K562 (cell line): ENCODE measurements at regions not wholly inside any gene's neighbourhood (a gene's known extent, or its start where the extent isn't known, plus 50 kb on each side); places are given as distances from the start of the nearest gene placed in this dataset.

Source experiments
- ATAC-seq: fragments of 200-7000 bp; cut with Tn5 transposase; 3 replicates; pipeline ENCODE4 v1.9.1; 2020; ENCODE audit warnings: moderate library complexity
- BruUV-seq: library from RNA; stranded (reverse); fragments of 400-500 nt; replicated peaks from 2 replicates; lab custom pipeline; 2021; lab: Mats Ljungman, UMichigan
- CTCF ChIA-PET: fragments of 300-600 bp; formaldehyde crosslinking; extraction: SDS; loops from one replicate; lab custom pipeline; 2021; ENCODE audit warnings: low intra/inter-chr PET ratio; lab: Yijun Ruan, JAX
- POLR2A ChIA-PET: fragments of 300-600, 350-650 bp; sonication (Branson Sonifier 250); formaldehyde crosslinking; extraction: SDS; loops from one replicate; lab custom pipeline; 2021; ENCODE audit warnings: antibody characterized with exemption, inconsistent platforms; lab: Yijun Ruan, JAX
- DNase-seq, 4 experiments: peaks; one replicate each; pipeline versions ENCODE4 v3.0.0 to v3.0.0-alpha.2; 2011 to 2018; ENCODE audit warnings: low spot score in 3 of 4, mixed read lengths in 3 of 4; ENCODE audit errors: extremely low read depth in 1 of 4
- FAIRE-seq: peaks from 2 replicates; lab custom pipeline; 2011; peaks lifted over from hg19 to GRCh38; lab: Jason Lieb, UNC
- H2AFZ ChIP-seq: 2 replicates; pipeline ENCODE4 v1.6.0; 2011; ENCODE audit warnings: low read depth, low read length, control low read depth, inconsistent platforms
- H3K27ac ChIP-seq: fragments of 200-600 bp; 3 replicates; pipeline ENCODE4 v1.8.0; 2011; ENCODE audit warnings: low read depth, mild to moderate bottlenecking, control low read depth, inconsistent platforms, low read length, moderate library complexity, mixed read lengths; ENCODE audit errors: extremely low read depth
- H3K27me3 ChIP-seq, 2 experiments: fragments of 300-600 bp in 1 of 2; 2 replicates in 1 of 2; 3 replicates in 1 of 2; pipeline versions ENCODE4 v1.6.0 to v1.8.0; 2011; ENCODE audit warnings: inconsistent platforms in 2 of 2, low read length in 2 of 2, mild to moderate bottlenecking in 1 of 2, mixed read lengths in 1 of 2, moderate library complexity in 1 of 2; ENCODE audit not compliant: control insufficient read depth in 2 of 2, insufficient read depth in 2 of 2
- H3K36me3 ChIP-seq: fragments of 300-600 bp; 3 replicates; pipeline ENCODE4 v1.8.0; 2011; ENCODE audit warnings: mild to moderate bottlenecking, low read length, inconsistent platforms; ENCODE audit not compliant: control insufficient read depth, insufficient read depth
- H3K4me1 ChIP-seq, 2 experiments: fragments of 200-600 bp in 1 of 2; replicated peaks in 1 of 2; 2 replicates in 1 of 2; 3 replicates in 1 of 2; pipeline versions ENCODE4 v1.5.1 to v1.8.0; 2011; ENCODE audit warnings: inconsistent platforms in 2 of 2, low read length in 2 of 2, mild to moderate bottlenecking in 1 of 2, mixed read lengths in 1 of 2, moderate library complexity in 1 of 2; ENCODE audit not compliant: control insufficient read depth in 2 of 2, insufficient read depth in 2 of 2
- H3K4me2 ChIP-seq: 2 replicates; pipeline ENCODE4 v1.6.1; 2011; ENCODE audit warnings: low read length, control low read depth, inconsistent platforms, mixed read lengths; ENCODE audit not compliant: insufficient read depth
- H3K4me3 ChIP-seq: fragments of 200-600 bp; sonication (generic), shearing (Covaris generic); 2 replicates; pipeline ENCODE4 v1.5.1; 2016; ENCODE audit warnings: control low read depth, inconsistent platforms
- H3K79me2 ChIP-seq: fragments of 200-600 bp; 3 replicates; pipeline ENCODE4 v1.8.0; 2011; ENCODE audit warnings: low read length, inconsistent platforms; ENCODE audit not compliant: control insufficient read depth, insufficient read depth
- H3K9ac ChIP-seq, 2 experiments: 2 replicates each; pipeline versions ENCODE4 v1.6.0 to v1.6.1; 2011; ENCODE audit warnings: low read depth in 2 of 2, low read length in 2 of 2, control low read depth in 1 of 2, inconsistent platforms in 1 of 2, mild to moderate bottlenecking in 1 of 2, mixed read lengths in 1 of 2; ENCODE audit not compliant: insufficient read depth in 1 of 2
- H3K9me1 ChIP-seq: one replicate; pipeline ENCODE4 v1.6.0; 2011; ENCODE audit warnings: inconsistent platforms, mild to moderate bottlenecking, low read length, moderate library complexity; ENCODE audit not compliant: control insufficient read depth, insufficient read depth
- H3K9me3 ChIP-seq: replicated peaks from 2 replicates; pipeline ENCODE4 v1.5.1; 2011; ENCODE audit warnings: low read depth, low read length, inconsistent platforms; ENCODE audit not compliant: control insufficient read depth, insufficient read depth
- H4K20me1 ChIP-seq: replicated peaks from 2 replicates; pipeline ENCODE4 v1.6.1; 2011; ENCODE audit warnings: low read length, inconsistent platforms, mixed read lengths; ENCODE audit not compliant: control insufficient read depth, insufficient read depth
- BRD4 ChIP-seq: fragments of 200-600 bp; sonication (generic); IDR thresholded peaks from 2 replicates; pipeline ENCODE4 v1.6.1; 2017; ENCODE audit warnings: inconsistent platforms
- HDAC1 ChIP-seq, 2 experiments: fragments of 450-650 bp; IDR thresholded peaks; 2 replicates each; pipeline ENCODE4 v1.6.1; 2016 to 2017; ENCODE audit warnings: inconsistent platforms in 1 of 2, mild to moderate bottlenecking in 1 of 2, moderate library complexity in 1 of 2
- TBL1XR1 ChIP-seq, 2 experiments: IDR thresholded peaks; 2 replicates each; pipeline ENCODE4 v1.6.1; 2012; ENCODE audit warnings: improper control_type of control experiment in 2 of 2, low read length in 2 of 2, mild to moderate bottlenecking in 1 of 2
- ZNF644 ChIP-seq: fragments of 200-800 bp; sonication (Bioruptor generic); IDR thresholded peaks from 2 replicates; pipeline ENCODE4 v1.6.1; 2016; ENCODE audit warnings: low read depth, missing genetic modification characterization, missing compliant biosample characterization
- whole genome bisulfite sequencing: fragments of 100-300 bp; shearing (Covaris generic); methylation state at CpG from one replicate; pipeline ENCODE4 v1.1.6; 2016; ENCODE audit warnings: low coverage, mixed read lengths; ENCODE audit not compliant: insufficient coverage; ENCODE audit errors: missing lambda C conversion rate; 5-methylcytosine and 5-hydroxymethylcytosine counted together
- in situ Hi-C: fragments of 300-500 bp; cut with MboI; formaldehyde crosslinking; loops from 4 replicates; pipeline ENCODE4 v1.15.0; 2018; ENCODE audit warnings: inconsistent platforms, mixed read lengths
- intact Hi-C: fragments of 100-400 bp; cut with micrococcal nuclease; formaldehyde crosslinking; loops from 2 replicates; pipeline ENCODE4 v1.14.2; 2022
- TF ChIP-seq, protein P1 (sequence below): fragments of 250-450 bp; sonication (Bioruptor Pico); IDR thresholded peaks from 2 replicates; pipeline ENCODE4 v1.8.0; 2021; ENCODE audit warnings: moderate library complexity, mild to moderate bottlenecking, inconsistent platforms
- TF ChIP-seq, protein P2 (sequence below): fragments of 450-650 bp; formaldehyde crosslinking; IDR thresholded peaks from 2 replicates; pipeline ENCODE4 v1.4.0; 2020; ENCODE audit warnings: mild to moderate bottlenecking

DNA sequence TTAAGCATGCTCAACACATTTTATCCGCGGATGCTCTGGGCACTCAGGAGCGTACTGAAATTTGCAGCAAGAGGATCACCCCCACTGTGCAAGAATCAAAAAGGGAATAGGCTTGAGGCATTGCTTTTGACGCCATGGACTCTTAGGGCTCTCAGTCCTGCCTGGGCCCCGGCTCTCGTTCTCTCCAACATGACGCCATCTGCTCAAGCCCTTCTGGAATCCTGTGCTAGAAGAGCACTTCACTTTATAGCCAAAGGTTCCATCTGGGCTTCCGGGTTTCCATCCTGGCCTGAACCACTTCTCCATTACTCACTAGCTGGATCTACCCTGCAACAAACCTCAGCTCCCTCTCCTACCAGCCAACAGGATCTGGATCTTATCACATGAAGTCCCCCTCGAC lies 105.3 kb downstream of the FOXF2 start:
- no peak overlapping the region for H2AFZ ChIP-seq
- ATAC-seq: no peak
- H3K27me3 ChIP-seq: peaks cover 0 to 36% of the 10 kb centered on the region in 2 experiments; a peak in 2 of 5 replicates
- H3K4me1 ChIP-seq: peaks cover 0 to 3% of the 10 kb centered on the region in 2 experiments; a peak in 1 of 5 replicates
- 1% methylated on average over 9 of the region's 9 CpGs for WGBS
- no peaks in the 10 kb centered on the region for H3K36me3 ChIP-seq
- H3K9ac ChIP-seq: no peak overlapping the region
- H3K79me2 ChIP-seq: no peaks in the 10 kb centered on the region
- POLR2A ChIA-PET: interaction anchor here (1.3 kb wide), 1 partner anchor 14 kb away, joined by 5 read pairs; no protein-coding TSS in a partner anchor
- in situ Hi-C loops: no loop called here
- intact Hi-C loops: no loop called here
- BruUV-seq: no TSS peak
- H3K9me3 ChIP-seq: no peaks in the 10 kb centered on the region
- TF ChIP-seq TBL1XR1 (IDR thresholded peaks at IDR 0.05; ENCODE audit: low read length in 2 of 2) (no peak), ZNF644 (tag) (no peak), BRD4 (no peak), HDAC1 (IDR thresholded peaks at IDR 0.05) (no peak)
- TF ChIP-seq, protein P1, sequence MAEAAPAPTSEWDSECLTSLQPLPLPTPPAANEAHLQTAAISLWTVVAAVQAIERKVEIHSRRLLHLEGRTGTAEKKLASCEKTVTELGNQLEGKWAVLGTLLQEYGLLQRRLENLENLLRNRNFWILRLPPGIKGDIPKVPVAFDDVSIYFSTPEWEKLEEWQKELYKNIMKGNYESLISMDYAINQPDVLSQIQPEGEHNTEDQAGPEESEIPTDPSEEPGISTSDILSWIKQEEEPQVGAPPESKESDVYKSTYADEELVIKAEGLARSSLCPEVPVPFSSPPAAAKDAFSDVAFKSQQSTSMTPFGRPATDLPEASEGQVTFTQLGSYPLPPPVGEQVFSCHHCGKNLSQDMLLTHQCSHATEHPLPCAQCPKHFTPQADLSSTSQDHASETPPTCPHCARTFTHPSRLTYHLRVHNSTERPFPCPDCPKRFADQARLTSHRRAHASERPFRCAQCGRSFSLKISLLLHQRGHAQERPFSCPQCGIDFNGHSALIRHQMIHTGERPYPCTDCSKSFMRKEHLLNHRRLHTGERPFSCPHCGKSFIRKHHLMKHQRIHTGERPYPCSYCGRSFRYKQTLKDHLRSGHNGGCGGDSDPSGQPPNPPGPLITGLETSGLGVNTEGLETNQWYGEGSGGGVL (CRISPR knock-in tag): no peak
- TF ChIP-seq, protein P2, sequence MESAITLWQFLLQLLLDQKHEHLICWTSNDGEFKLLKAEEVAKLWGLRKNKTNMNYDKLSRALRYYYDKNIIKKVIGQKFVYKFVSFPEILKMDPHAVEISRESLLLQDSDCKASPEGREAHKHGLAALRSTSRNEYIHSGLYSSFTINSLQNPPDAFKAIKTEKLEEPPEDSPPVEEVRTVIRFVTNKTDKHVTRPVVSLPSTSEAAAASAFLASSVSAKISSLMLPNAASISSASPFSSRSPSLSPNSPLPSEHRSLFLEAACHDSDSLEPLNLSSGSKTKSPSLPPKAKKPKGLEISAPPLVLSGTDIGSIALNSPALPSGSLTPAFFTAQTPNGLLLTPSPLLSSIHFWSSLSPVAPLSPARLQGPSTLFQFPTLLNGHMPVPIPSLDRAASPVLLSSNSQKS: no peak
- no peak overlapping the region for H3K27ac ChIP-seq
- H4K20me1 ChIP-seq: no peaks in the 10 kb centered on the region
- DNase-seq: no peak
- CTCF ChIA-PET: interaction anchor here (0.6 kb wide), 2 partner anchors 594 to 691 kb away, joined by 3 read pairs; no protein-coding TSS in a partner anchor
- no peak for FAIRE-seq
- no peaks in the 10 kb centered on the region for H3K9me1 ChIP-seq
- no peak overlapping the region for H3K4me2 ChIP-seq
- H3K4me3 ChIP-seq: no peak overlapping the region
